RWPE2 (cell line): ENCODE measurements at regions not wholly inside any gene's neighbourhood (a gene's known extent, or its start where the extent isn't known, plus 50 kb on each side); places are given as distances from the start of the nearest gene placed in this dataset.
"Not testable (repeated sequence)": the region's sequence is repeated elsewhere in the genome, so short reads cannot be mapped to it uniquely, and the experiment has no call there.

Experiments used
- ATAC-seq: fragments of 200-7000 bp; cut with Tn5 transposase; 3 replicates; pipeline ENCODE4 v1.9.1; 2021; ENCODE audit warnings: low read depth
- DNase-seq: peaks from one replicate; pipeline ENCODE4 v3.0.0-alpha.2; 2020; ENCODE audit warnings: low spot score
- H3K27ac ChIP-seq: fragments of 450-650 bp; 2 replicates; pipeline ENCODE4 v1.5.1; 2017; ENCODE audit warnings: mild to moderate bottlenecking; ENCODE audit not compliant: poor library complexity, severe bottlenecking
- H3K27me3 ChIP-seq: fragments of 250-450 bp; sonication (Bioruptor Pico); 2 replicates; pipeline ENCODE4 v1.5.1; 2021; ENCODE audit warnings: mild to moderate bottlenecking, moderate library complexity; ENCODE audit not compliant: insufficient read depth, poor library complexity, severe bottlenecking
- H3K36me3 ChIP-seq: fragments of 250-450 bp; sonication (Bioruptor Pico); 2 replicates; pipeline ENCODE4 v1.5.1; 2020; ENCODE audit warnings: low read depth, mild to moderate bottlenecking, moderate library complexity
- H3K4me1 ChIP-seq: fragments of 250-450 bp; sonication (Bioruptor Pico); 2 replicates; pipeline ENCODE4 v1.5.1; 2021; ENCODE audit warnings: mild to moderate bottlenecking, moderate library complexity; ENCODE audit not compliant: insufficient read depth, poor library complexity, severe bottlenecking
- H3K4me3 ChIP-seq: fragments of 250-450 bp; sonication (Bioruptor Pico); 2 replicates; pipeline ENCODE4 v1.5.1; 2021; ENCODE audit warnings: mild to moderate bottlenecking, moderate library complexity; ENCODE audit not compliant: severe bottlenecking
- H3K9me3 ChIP-seq: fragments of 250-450 bp; sonication (Bioruptor Pico); 2 replicates; pipeline ENCODE4 v1.5.1; 2021; ENCODE audit warnings: mild to moderate bottlenecking, moderate library complexity; ENCODE audit not compliant: severe bottlenecking
- CTCF ChIP-seq: fragments of 450-650 bp; IDR thresholded peaks from one replicate; pipeline ENCODE4 v1.5.1; 2017; ENCODE audit warnings: mild to moderate bottlenecking, moderate library complexity; ENCODE audit not compliant: poor library complexity, severe bottlenecking

DNA sequence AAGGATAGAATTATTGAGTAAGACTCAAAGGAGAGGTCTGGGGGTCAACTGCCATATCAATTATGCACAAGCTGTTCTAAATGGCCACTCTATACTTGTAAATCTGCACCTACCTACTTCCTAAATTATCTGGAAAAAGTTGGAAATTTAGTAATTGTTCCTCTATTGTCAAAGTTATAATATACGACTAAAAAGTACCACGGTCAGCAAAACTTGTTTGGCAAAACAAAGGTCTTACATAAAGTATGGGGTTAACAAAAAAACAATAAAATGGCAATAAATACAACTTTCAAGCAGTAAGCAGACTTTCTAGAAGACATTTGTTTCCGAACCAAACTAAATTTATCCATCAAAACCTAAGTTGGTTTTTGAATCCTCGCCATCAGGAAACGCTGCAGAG lies 309.7 kb downstream of the FRK start:
- H3K27me3 ChIP-seq = peaks cover 3% of the 10 kb centered on the region
- no peaks in the 10 kb centered on the region for H3K4me1 ChIP-seq
- no peak for TF ChIP-seq CTCF
- DNase-seq (no peak), ATAC-seq (no peak)
- no peak overlapping the region for H3K27ac ChIP-seq
- H3K9me3 ChIP-seq = no peaks in the 10 kb centered on the region
- H3K36me3 ChIP-seq = no peaks in the 10 kb centered on the region
- no peak overlapping the region for H3K4me3 ChIP-seq

DNA sequence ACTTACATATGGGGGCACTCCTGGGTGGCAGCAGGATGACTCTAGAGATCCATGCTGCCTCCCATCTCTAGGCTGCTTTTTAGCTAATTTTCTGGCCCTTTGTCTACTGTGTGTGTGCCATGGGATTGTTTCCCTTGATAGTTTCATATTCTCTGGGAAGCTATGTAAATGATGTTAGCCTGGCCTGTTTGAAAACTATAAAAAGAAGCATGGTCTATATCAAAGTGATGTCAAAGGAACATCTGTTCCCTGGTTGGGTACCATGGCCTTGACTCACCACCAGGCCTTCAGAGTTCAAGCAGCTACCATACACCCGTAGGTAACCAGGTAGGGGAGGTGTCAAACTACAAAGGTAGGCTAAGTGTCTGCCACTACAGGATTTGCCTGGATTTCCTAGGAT lies 310.4 kb downstream of the FRK start:
- H3K36me3 ChIP-seq = no peaks in the 10 kb centered on the region
- no peaks in the 10 kb centered on the region for H3K4me1 ChIP-seq
- H3K27ac ChIP-seq = no peak overlapping the region
- peaks cover 3% of the 10 kb centered on the region for H3K27me3 ChIP-seq
- no peak for ATAC-seq
- DNase-seq = no peak
- H3K9me3 ChIP-seq = no peaks in the 10 kb centered on the region
- no peak overlapping the region for H3K4me3 ChIP-seq
- no peak for TF ChIP-seq CTCF

- Histone ChIP-seq H3K36me3 (no peaks in the 10 kb centered on the region), H3K4me3 (no peak overlapping the region)
- ATAC-seq = no peak
These were observed 313.0 kb downstream of the FRK start for GRCh38 chr6:115747719-115748118.

DNA sequence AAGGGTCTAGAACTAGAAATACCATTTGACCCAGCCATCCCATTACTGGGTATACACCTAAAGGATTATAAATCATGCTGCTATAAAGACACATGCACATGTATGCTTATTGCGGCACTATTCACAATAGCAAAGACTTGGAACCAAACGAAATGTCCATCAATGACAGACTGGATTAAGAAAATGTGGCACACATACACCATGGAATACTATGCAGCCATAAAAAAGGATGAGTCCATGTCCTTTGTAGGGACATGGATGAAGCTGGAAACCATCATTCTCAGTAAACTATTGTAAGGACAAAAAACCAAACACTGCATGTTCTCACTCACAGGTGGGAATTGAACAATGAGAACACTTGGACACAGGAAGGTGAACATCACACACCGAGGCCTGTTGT lies 314.1 kb downstream of the FRK start:
- H3K27me3 ChIP-seq, H3K4me1 ChIP-seq, ATAC-seq: not testable (repeated sequence)

More at GRCh38 chr6:115747719-115748118, 313.0 kb downstream of the FRK start:
- DNase-seq = no peak
- H3K9me3 ChIP-seq = no peaks in the 10 kb centered on the region
- no peak for TF ChIP-seq CTCF
- no peak overlapping the region for H3K27ac ChIP-seq
- H3K27me3 ChIP-seq = peaks cover 3% of the 10 kb centered on the region
- no peaks in the 10 kb centered on the region for H3K4me1 ChIP-seq

GRCh38 chr6:115740907-115741306 lies 319.8 kb downstream of the FRK start:
- Histone ChIP-seq H3K9me3 (no peaks in the 10 kb centered on the region), H3K36me3 (no peaks in the 10 kb centered on the region), H3K27me3 (no peaks in the 10 kb centered on the region), H3K27ac (no peak overlapping the region), H3K4me3 (no peak overlapping the region), H3K4me1 (no peaks in the 10 kb centered on the region)
- ATAC-seq = no peak
- no peak for TF ChIP-seq CTCF
- DNase-seq = no peak

More for the DNA sequence above, 314.1 kb downstream of the FRK start:
- not testable (repeated sequence) for H3K27ac ChIP-seq, DNase-seq, H3K4me3 ChIP-seq, H3K36me3 ChIP-seq, H3K9me3 ChIP-seq
